Natural killer cell treated with Interleukin-12 subunit alpha and Interleukin-12 subunit beta and Interleukin-15 and Interleukin-18, amount 100 ng/mL, for 72 hours (primary cell): ENCODE measurements at regions not wholly inside any gene's neighbourhood (a gene's known extent, or its start where the extent isn't known, plus 50 kb on each side); places are given as distances from the start of the nearest gene placed in this dataset.
"Not testable (repeated sequence)": the region's sequence is repeated elsewhere in the genome, so short reads cannot be mapped to it uniquely, and the experiment has no call there.

Experiments used
- ATAC-seq, 2 donors: fragments of 150-1000 bp; cut with Tn5 transposase in 1 of 2; sonication (Bioruptor Pico), chemical (Tn5 transposase) in 1 of 2; 2 replicates each; pipeline ENCODE4 v1.10.0; 2021
- DNase-seq: peaks from one replicate; pipeline ENCODE4 v3.0.0; 2022; ENCODE audit warnings: low spot score
- H3K27ac Mint-ChIP-seq, 2 donors: 1 replicate in 1 of 2; 2 replicates in 1 of 2; pipeline ENCODE4 v1.8.0; 2022; ENCODE audit warnings: mixed read lengths in 2 of 2, mild to moderate bottlenecking in 1 of 2, moderate library complexity in 1 of 2
- H3K27me3 Mint-ChIP-seq, 2 donors: 1 replicate in 1 of 2; 2 replicates in 1 of 2; pipeline ENCODE4 v1.8.0; 2022; ENCODE audit warnings: mixed read lengths in 2 of 2
- H3K36me3 Mint-ChIP-seq: one replicate; pipeline ENCODE4 v1.8.0; 2022; ENCODE audit warnings: mixed read lengths
- H3K4me1 Mint-ChIP-seq, 2 donors: 1 replicate in 1 of 2; 2 replicates in 1 of 2; pipeline ENCODE4 v1.8.0; 2022; ENCODE audit warnings: low read depth in 2 of 2, mixed read lengths in 2 of 2, mild to moderate bottlenecking in 1 of 2
- H3K4me3 Mint-ChIP-seq: one replicate; pipeline ENCODE4 v1.8.0; 2022; ENCODE audit warnings: mixed read lengths
- H3K9me3 Mint-ChIP-seq: 2 replicates; pipeline ENCODE4 v1.8.0; 2022; ENCODE audit warnings: mixed read lengths

GRCh38 chr3:176119826-176120225, 1077.5 kb downstream of the TBL1XR1 start:
- H3K4me3 Mint-ChIP-seq = no peak overlapping the region
- peaks cover 11% of the 10 kb centered on the region for H3K36me3 Mint-ChIP-seq
- DNase-seq = no peak
- H3K27ac Mint-ChIP-seq = no peak overlapping the region
- H3K9me3 Mint-ChIP-seq = peaks cover 13% of the 10 kb centered on the region
- H3K27me3 Mint-ChIP-seq = no peaks in the 10 kb centered on the region
- H3K4me1 Mint-ChIP-seq = no peaks in the 10 kb centered on the region
- no peak for ATAC-seq

GRCh38 chr3:176106380-176106779, 1090.9 kb downstream of the TBL1XR1 start:
- Mint-ChIP-seq H3K9me3 (peaks cover 8% of the 10 kb centered on the region), H3K4me1 (no peaks in the 10 kb centered on the region), H3K27ac (no peak overlapping the region), H3K36me3 (peaks cover 6% of the 10 kb centered on the region), H3K27me3 (no peaks in the 10 kb centered on the region), H3K4me3 (no peak overlapping the region)
- no peak for DNase-seq
- ATAC-seq = no peak

- ATAC-seq (no peak), DNase-seq (no peak)
- H3K36me3 Mint-ChIP-seq = peaks cover 4% of the 10 kb centered on the region
- no peaks in the 10 kb centered on the region for H3K4me1 Mint-ChIP-seq
- H3K27me3 Mint-ChIP-seq = no peaks in the 10 kb centered on the region
- no peak overlapping the region for H3K27ac Mint-ChIP-seq
- no peak overlapping the region for H3K4me3 Mint-ChIP-seq
- H3K9me3 Mint-ChIP-seq = peaks cover 35% of the 10 kb centered on the region
Measured at GRCh38 chr3:176097027-176097426, 1100.3 kb downstream of the TBL1XR1 start.

GRCh38 chr3:176093892-176094291, 1103.4 kb downstream of the TBL1XR1 start:
- H3K9me3 Mint-ChIP-seq = peaks cover 30% of the 10 kb centered on the region
- H3K4me3 Mint-ChIP-seq, H3K36me3 Mint-ChIP-seq, H3K4me1 Mint-ChIP-seq, H3K27ac Mint-ChIP-seq, ATAC-seq, H3K27me3 Mint-ChIP-seq, DNase-seq: not testable (repeated sequence)

GRCh38 chr3:176090727-176091126, 1106.6 kb downstream of the TBL1XR1 start:
- ATAC-seq (no peak), DNase-seq (no peak)
- H3K27me3 Mint-ChIP-seq = no peaks in the 10 kb centered on the region
- no peak overlapping the region for H3K4me3 Mint-ChIP-seq
- no peak overlapping the region for H3K27ac Mint-ChIP-seq
- no peaks in the 10 kb centered on the region for H3K4me1 Mint-ChIP-seq
- H3K9me3 Mint-ChIP-seq = peaks cover 23% of the 10 kb centered on the region
- no peaks in the 10 kb centered on the region for H3K36me3 Mint-ChIP-seq

GRCh38 chr3:176088962-176089383, 1108.3 kb downstream of the TBL1XR1 start:
- no peak overlapping the region for H3K4me3 Mint-ChIP-seq
- no peaks in the 10 kb centered on the region for H3K27me3 Mint-ChIP-seq
- DNase-seq (no peak), ATAC-seq (no peak)
- H3K9me3 Mint-ChIP-seq = peaks cover 18% of the 10 kb centered on the region
- no peaks in the 10 kb centered on the region for H3K36me3 Mint-ChIP-seq
- no peaks in the 10 kb centered on the region for H3K4me1 Mint-ChIP-seq
- no peak overlapping the region for H3K27ac Mint-ChIP-seq

- no peak for DNase-seq
- Mint-ChIP-seq H3K27me3 (no peaks in the 10 kb centered on the region), H3K4me3 (no peak overlapping the region), H3K36me3 (no peaks in the 10 kb centered on the region), H3K27ac (no peak overlapping the region), H3K4me1 (no peaks in the 10 kb centered on the region), H3K9me3 (peaks cover 13% of the 10 kb centered on the region)
- no peak for ATAC-seq
Measured at GRCh38 chr3:176087066-176087697, 1110.1 kb downstream of the TBL1XR1 start.

- no peaks in the 10 kb centered on the region for H3K27me3 Mint-ChIP-seq
- H3K4me1 Mint-ChIP-seq = no peaks in the 10 kb centered on the region
- peaks cover 8% of the 10 kb centered on the region for H3K9me3 Mint-ChIP-seq
- H3K4me3 Mint-ChIP-seq = no peak overlapping the region
- no peak for ATAC-seq
- H3K27ac Mint-ChIP-seq = no peak overlapping the region
- no peaks in the 10 kb centered on the region for H3K36me3 Mint-ChIP-seq
- no peak for DNase-seq
Measured at GRCh38 chr3:176079785-176080184, 1117.5 kb downstream of the TBL1XR1 start.

GRCh38 chr3:176078906-176079305, 1118.4 kb downstream of the TBL1XR1 start:
- Mint-ChIP-seq H3K9me3 (peaks cover 9% of the 10 kb centered on the region), H3K36me3 (no peaks in the 10 kb centered on the region), H3K4me3 (no peak overlapping the region), H3K27ac (no peak overlapping the region), H3K27me3 (no peaks in the 10 kb centered on the region), H3K4me1 (no peaks in the 10 kb centered on the region)
- no peak for ATAC-seq
- DNase-seq = no peak

- Mint-ChIP-seq H3K4me1 (no peaks in the 10 kb centered on the region), H3K9me3 (peaks cover 20% of the 10 kb centered on the region), H3K27me3 (no peaks in the 10 kb centered on the region), H3K27ac (no peak overlapping the region), H3K4me3 (no peak overlapping the region), H3K36me3 (no peaks in the 10 kb centered on the region)
- ATAC-seq (no peak), DNase-seq (no peak)
Measured at GRCh38 chr3:176075491-176075890, 1121.8 kb downstream of the TBL1XR1 start.

GRCh38 chr3:176075046-176075445, 1122.2 kb downstream of the TBL1XR1 start:
- H3K27ac Mint-ChIP-seq = no peak overlapping the region
- no peaks in the 10 kb centered on the region for H3K27me3 Mint-ChIP-seq
- DNase-seq (no peak), ATAC-seq (no peak)
- no peak overlapping the region for H3K4me3 Mint-ChIP-seq
- no peaks in the 10 kb centered on the region for H3K36me3 Mint-ChIP-seq
- no peaks in the 10 kb centered on the region for H3K4me1 Mint-ChIP-seq
- H3K9me3 Mint-ChIP-seq = peaks cover 20% of the 10 kb centered on the region

GRCh38 chr3:176074096-176074495, 1123.2 kb downstream of the TBL1XR1 start:
- no peak for ATAC-seq
- H3K36me3 Mint-ChIP-seq = no peaks in the 10 kb centered on the region
- no peak overlapping the region for H3K27ac Mint-ChIP-seq
- H3K27me3 Mint-ChIP-seq = no peaks in the 10 kb centered on the region
- DNase-seq = no peak
- no peaks in the 10 kb centered on the region for H3K4me1 Mint-ChIP-seq
- H3K9me3 Mint-ChIP-seq = peaks cover 20% of the 10 kb centered on the region
- H3K4me3 Mint-ChIP-seq = no peak overlapping the region

GRCh38 chr3:176071943-176072342, 1125.3 kb downstream of the TBL1XR1 start:
- no peaks in the 10 kb centered on the region for H3K4me1 Mint-ChIP-seq
- no peaks in the 10 kb centered on the region for H3K27me3 Mint-ChIP-seq
- ATAC-seq (no peak), DNase-seq (no peak)
- no peak overlapping the region for H3K27ac Mint-ChIP-seq
- peaks cover 24% of the 10 kb centered on the region for H3K9me3 Mint-ChIP-seq
- no peak overlapping the region for H3K4me3 Mint-ChIP-seq
- no peaks in the 10 kb centered on the region for H3K36me3 Mint-ChIP-seq

GRCh38 chr3:176068750-176069149, 1128.5 kb downstream of the TBL1XR1 start:
- DNase-seq (no peak), ATAC-seq (no peak)
- H3K4me3 Mint-ChIP-seq = no peak overlapping the region
- no peaks in the 10 kb centered on the region for H3K27me3 Mint-ChIP-seq
- peaks cover 16% of the 10 kb centered on the region for H3K9me3 Mint-ChIP-seq
- no peak overlapping the region for H3K27ac Mint-ChIP-seq
- no peaks in the 10 kb centered on the region for H3K36me3 Mint-ChIP-seq
- H3K4me1 Mint-ChIP-seq = no peaks in the 10 kb centered on the region

- no peak for DNase-seq
- Mint-ChIP-seq H3K36me3 (no peaks in the 10 kb centered on the region), H3K9me3 (peaks cover 15% of the 10 kb centered on the region), H3K27me3 (no peaks in the 10 kb centered on the region), H3K27ac (no peak overlapping the region), H3K4me1 (no peaks in the 10 kb centered on the region), H3K4me3 (no peak overlapping the region)
- ATAC-seq = no peak
Measured at GRCh38 chr3:176058856-176059255, 1138.4 kb downstream of the TBL1XR1 start.
